Lower lobe of right lung (tissue), 2 donors: ENCODE measurements at regions not wholly inside any gene's neighbourhood (a gene's known extent, or its start where the extent isn't known, plus 50 kb on each side); places are given as distances from the start of the nearest gene placed in this dataset.

Experiments used
- ATAC-seq, 2 donors: fragments of 200-7000 bp; cut with Tn5 transposase; one replicate each; pipeline ENCODE4 v1.9.1; 2020 to 2022; ENCODE audit warnings: mild to moderate bottlenecking in 2 of 2, moderate library complexity in 2 of 2
- DNase-seq: peaks from one replicate; pipeline ENCODE4 v3.0.0-alpha.2; 2020
- H3K27ac ChIP-seq: fragments of 200-600 bp; one replicate; pipeline ENCODE4 v1.8.0; 2022
- H3K27me3 ChIP-seq: fragments of 200-600 bp; one replicate; pipeline ENCODE4 v1.8.0; 2022; ENCODE audit warnings: low read depth
- H3K36me3 ChIP-seq: fragments of 200-600 bp; one replicate; pipeline ENCODE4 v1.8.0; 2022; ENCODE audit warnings: mild to moderate bottlenecking
- H3K4me1 ChIP-seq: fragments of 200-600 bp; one replicate; pipeline ENCODE4 v1.8.0; 2022
- H3K4me3 ChIP-seq: fragments of 200-600 bp; one replicate; pipeline ENCODE4 v1.8.0; 2022; ENCODE audit warnings: mild to moderate bottlenecking
- H3K9me3 ChIP-seq: fragments of 200-600 bp; one replicate; pipeline ENCODE4 v1.8.0; 2022
- intact Hi-C: fragments of 100-400 bp; cut with DNase I; formaldehyde crosslinking; loops from one replicate; pipeline ENCODE4 v1.11.0; 2022
- TF ChIP-seq, protein P1 (sequence below): fragments of 200-600 bp; IDR thresholded peaks from one replicate; pipeline ENCODE4 v1.8.0; 2022; ENCODE audit warnings: antibody characterized with exemption, mild to moderate bottlenecking
- donor health status: DM: no; HTN: yes; CAD: no; lungs with severe emphysema.

DNA sequence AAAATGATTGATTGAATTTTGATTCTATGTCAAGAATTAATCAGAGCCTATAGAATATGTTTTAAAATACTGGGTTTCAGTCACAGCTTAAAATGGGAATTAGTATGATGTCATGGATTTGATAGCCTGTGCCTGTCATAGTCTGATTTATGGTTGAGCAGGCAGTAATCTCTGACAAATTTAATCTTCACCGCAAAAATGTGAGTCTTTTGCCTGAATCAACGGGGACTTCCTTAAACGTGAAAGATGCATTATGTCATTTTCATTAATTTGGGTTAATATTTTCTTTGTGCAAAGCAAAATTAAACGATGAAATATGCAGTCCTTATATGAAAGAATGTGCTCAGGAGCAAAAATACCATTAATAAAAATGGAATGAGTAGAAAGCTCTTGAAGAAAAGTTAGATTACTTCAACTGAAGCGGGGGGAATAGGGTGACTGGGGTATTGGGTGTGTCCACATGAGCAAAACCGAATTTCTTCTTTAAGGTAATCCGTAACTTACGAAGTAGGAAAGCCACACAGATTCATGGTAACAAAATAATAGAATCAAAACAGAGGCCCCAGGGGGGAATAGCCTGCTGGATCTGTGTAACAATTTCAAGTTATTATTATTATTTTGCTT lies 339.6 kb upstream of the NOX3 start:
- no peak for DNase-seq
- no peaks in the 10 kb centered on the region for H3K4me1 ChIP-seq
- H3K9me3 ChIP-seq = peaks cover 4% of the 10 kb centered on the region
- ATAC-seq = no peak
- intact Hi-C loops = no loop called here
- H3K36me3 ChIP-seq = no peaks in the 10 kb centered on the region
- no peak overlapping the region for H3K4me3 ChIP-seq
- no peak overlapping the region for H3K27ac ChIP-seq
- no peaks in the 10 kb centered on the region for H3K27me3 ChIP-seq
- TF ChIP-seq, protein P1, sequence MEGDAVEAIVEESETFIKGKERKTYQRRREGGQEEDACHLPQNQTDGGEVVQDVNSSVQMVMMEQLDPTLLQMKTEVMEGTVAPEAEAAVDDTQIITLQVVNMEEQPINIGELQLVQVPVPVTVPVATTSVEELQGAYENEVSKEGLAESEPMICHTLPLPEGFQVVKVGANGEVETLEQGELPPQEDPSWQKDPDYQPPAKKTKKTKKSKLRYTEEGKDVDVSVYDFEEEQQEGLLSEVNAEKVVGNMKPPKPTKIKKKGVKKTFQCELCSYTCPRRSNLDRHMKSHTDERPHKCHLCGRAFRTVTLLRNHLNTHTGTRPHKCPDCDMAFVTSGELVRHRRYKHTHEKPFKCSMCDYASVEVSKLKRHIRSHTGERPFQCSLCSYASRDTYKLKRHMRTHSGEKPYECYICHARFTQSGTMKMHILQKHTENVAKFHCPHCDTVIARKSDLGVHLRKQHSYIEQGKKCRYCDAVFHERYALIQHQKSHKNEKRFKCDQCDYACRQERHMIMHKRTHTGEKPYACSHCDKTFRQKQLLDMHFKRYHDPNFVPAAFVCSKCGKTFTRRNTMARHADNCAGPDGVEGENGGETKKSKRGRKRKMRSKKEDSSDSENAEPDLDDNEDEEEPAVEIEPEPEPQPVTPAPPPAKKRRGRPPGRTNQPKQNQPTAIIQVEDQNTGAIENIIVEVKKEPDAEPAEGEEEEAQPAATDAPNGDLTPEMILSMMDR = no peak

DNA sequence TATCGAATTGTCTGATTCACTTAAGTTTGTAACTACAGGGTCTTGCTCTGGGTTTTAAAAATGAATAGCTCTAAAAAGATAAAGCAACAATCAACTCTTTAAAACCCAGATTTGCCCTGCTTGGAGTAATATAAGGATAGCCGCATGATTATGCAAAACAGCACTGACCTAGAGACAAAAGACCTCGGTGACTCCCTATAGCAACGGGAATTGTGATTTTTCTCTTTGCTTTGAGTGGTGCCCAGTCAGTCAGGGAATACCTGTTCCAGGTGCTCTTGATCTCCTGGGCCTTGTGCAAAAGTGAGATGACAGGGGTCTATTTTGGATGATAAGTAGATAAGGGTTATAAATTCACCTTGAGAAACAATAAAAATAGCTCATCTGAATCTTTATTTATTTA lies 336.3 kb upstream of the NOX3 start:
- intact Hi-C loops = no loop called here
- H3K4me3 ChIP-seq = no peak overlapping the region
- H3K9me3 ChIP-seq = no peaks in the 10 kb centered on the region
- H3K27me3 ChIP-seq = no peaks in the 10 kb centered on the region
- H3K27ac ChIP-seq = no peak overlapping the region
- DNase-seq (no peak), ATAC-seq (no peak)
- no peaks in the 10 kb centered on the region for H3K36me3 ChIP-seq
- H3K4me1 ChIP-seq = no peaks in the 10 kb centered on the region
- TF ChIP-seq, protein P1 = no peak

DNA sequence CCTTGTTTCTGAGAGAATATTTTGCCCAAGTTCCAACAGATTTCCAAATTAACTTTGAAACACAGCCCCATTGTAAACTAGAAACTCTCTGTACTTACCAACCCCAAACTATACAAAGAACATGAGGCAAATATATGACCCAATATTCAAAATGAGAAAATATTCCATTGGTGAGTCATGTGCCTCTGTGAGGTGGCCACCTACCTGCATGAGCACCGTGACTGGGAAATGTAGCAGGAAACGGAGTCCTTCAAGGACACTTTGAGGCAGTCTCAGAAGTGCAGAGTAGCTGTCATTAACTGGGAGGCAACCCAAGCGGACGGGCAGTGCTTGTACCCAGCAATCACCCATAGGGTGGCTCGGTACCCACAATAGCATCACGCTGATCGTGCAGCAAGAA lies 335.5 kb upstream of the NOX3 start:
- DNase-seq (no peak), ATAC-seq (no peak)
- intact Hi-C loops = no loop called here
- Histone ChIP-seq H3K9me3 (no peaks in the 10 kb centered on the region), H3K27ac (no peak overlapping the region), H3K27me3 (no peaks in the 10 kb centered on the region), H3K36me3 (no peaks in the 10 kb centered on the region), H3K4me3 (no peak overlapping the region), H3K4me1 (no peaks in the 10 kb centered on the region)
- TF ChIP-seq, protein P1 = no peak

GRCh38 chr6:155787168-155787567 lies 331.5 kb upstream of the NOX3 start:
- intact Hi-C loops = no loop called here
- Histone ChIP-seq H3K4me1 (no peaks in the 10 kb centered on the region), H3K9me3 (no peaks in the 10 kb centered on the region), H3K27me3 (no peaks in the 10 kb centered on the region), H3K27ac (no peak overlapping the region), H3K4me3 (no peak overlapping the region), H3K36me3 (no peaks in the 10 kb centered on the region)
- DNase-seq = no peak
- TF ChIP-seq, protein P1 = no peak
- no peak for ATAC-seq

- intact Hi-C loops = no loop called here
- Histone ChIP-seq H3K27me3 (no peaks in the 10 kb centered on the region), H3K4me1 (no peaks in the 10 kb centered on the region), H3K27ac (no peak overlapping the region), H3K4me3 (no peak overlapping the region), H3K9me3 (no peaks in the 10 kb centered on the region), H3K36me3 (no peaks in the 10 kb centered on the region)
- DNase-seq (no peak), ATAC-seq (no peak)
- TF ChIP-seq, protein P1 = no peak
Observed at GRCh38 chr6:155786528-155786927, 330.9 kb upstream of the NOX3 start.
